IPS DF 19.7 (cell line): ENCODE measurements at regions not wholly inside any gene's neighbourhood (a gene's known extent, or its start where the extent isn't known, plus 50 kb on each side); places are given as distances from the start of the nearest gene placed in this dataset.

Experiments
- DNase-seq: peaks from one replicate; pipeline ENCODE4 v3.0.0-alpha.2; 2013; ENCODE audit warnings: low read depth, low spot score

DNA sequence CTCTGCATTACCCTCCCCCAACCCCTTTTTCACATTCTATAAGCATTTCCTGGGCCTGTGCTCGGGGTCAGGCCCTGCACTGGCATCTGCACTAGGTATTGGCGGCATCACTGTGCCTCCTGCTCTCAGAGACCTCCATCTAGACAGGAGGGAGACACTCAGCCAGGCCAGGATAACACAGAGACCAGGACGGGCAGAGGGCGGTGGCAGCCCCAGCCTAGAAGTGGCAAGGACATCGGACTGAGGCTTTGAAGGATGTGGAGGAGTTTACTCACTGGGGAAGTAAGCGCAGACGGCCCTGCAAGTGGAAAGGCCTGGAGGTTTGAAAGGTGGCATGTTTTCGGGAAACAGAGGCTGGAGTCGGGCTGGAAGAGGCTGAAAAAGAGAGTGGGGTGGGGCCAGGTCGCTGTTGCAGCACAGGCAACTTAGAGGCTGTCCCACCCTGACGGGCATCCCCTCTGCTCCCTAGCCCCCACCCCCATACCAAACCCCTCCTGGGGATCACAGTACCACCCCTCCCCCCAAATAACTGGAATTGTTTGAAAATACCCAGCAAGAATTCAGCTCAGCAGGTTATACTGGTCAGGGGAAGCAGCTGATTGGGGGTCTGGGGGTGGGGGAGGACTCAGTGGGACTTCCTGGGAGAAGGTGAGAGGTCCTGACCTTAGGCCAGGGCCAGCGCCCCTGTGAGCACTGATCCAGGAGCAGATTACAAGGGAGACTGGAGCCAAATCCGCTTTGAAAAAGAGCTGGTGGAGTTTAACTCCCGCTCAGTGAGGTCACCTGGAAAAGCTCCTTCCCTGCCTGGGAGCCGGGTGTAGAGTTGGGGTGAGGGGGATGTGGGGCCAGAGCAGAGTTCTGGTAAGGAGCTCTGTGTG, 121.8 kb upstream of the WNT4 start:
- DNase-seq, result no peak

GRCh38 chr1:22266141-22266540, 123.2 kb upstream of the WNT4 start:
- no peak for DNase-seq

GRCh38 chr1:22267413-22268175, 124.7 kb upstream of the WNT4 start:
- no peak for DNase-seq

DNA sequence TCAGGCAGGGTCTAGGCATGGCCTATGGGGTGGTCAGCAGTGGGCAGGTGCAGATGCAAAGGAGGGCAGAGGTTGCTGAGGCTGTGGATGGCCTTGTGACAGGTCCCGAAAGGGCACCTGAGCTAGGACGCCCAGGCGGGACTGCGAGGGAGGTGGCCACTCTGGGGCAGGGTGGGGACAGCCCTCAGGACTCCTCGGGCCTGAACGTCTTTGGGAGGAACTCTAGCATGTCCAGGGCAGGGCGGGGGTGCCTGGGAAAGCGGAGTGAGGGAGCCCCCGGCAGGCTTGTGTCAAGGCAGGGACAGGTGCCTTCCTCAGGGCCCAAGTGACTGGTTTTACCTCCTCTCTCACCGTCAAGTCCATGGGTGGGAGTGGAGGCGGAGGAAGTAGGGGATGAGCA, 125.4 kb upstream of the WNT4 start:
- DNase-seq, result no peak

DNA sequence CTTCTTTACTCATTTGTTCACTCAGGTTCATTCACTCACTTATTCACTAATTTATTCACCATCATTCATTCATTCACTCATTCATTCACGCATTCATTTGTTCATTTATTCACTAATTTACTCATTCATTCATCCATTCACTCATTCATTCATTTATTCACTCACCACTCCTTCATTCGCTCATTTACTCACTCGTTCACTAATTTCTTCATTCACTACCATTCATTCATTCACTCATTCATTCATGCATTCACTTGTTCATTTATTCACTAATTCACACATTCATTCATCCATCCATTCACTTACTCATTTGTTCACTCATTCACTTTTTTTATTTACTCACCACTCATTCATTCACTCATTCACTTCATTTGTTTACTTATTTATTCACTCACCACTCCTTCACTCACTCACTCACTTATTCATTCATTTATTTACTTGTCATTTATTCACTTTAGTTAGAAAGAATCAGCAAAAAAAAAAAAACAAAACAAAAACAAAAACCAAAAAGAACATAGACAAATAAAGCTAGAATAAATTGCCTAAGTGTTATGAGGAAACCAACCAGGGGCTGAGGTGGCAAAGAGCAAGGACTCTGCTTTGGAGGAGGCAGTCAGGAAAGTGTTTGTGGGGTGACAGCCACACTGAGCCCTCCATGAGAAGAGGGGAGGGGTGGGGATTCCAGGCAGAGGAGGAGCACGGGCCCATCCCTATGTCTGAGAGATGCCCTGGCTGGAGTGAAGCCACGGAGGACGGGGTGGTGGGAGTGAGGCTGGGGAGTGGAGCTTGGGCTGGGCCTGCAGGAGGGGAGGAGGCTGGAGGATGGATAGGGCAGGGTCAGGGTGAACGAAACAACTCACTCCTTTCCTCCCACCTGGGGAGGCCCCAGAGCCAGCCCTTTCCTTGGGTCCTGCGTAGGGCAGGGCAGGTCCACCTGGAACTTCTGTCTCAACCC, 129.2 kb upstream of the WNT4 start:
- no peak for DNase-seq

DNA sequence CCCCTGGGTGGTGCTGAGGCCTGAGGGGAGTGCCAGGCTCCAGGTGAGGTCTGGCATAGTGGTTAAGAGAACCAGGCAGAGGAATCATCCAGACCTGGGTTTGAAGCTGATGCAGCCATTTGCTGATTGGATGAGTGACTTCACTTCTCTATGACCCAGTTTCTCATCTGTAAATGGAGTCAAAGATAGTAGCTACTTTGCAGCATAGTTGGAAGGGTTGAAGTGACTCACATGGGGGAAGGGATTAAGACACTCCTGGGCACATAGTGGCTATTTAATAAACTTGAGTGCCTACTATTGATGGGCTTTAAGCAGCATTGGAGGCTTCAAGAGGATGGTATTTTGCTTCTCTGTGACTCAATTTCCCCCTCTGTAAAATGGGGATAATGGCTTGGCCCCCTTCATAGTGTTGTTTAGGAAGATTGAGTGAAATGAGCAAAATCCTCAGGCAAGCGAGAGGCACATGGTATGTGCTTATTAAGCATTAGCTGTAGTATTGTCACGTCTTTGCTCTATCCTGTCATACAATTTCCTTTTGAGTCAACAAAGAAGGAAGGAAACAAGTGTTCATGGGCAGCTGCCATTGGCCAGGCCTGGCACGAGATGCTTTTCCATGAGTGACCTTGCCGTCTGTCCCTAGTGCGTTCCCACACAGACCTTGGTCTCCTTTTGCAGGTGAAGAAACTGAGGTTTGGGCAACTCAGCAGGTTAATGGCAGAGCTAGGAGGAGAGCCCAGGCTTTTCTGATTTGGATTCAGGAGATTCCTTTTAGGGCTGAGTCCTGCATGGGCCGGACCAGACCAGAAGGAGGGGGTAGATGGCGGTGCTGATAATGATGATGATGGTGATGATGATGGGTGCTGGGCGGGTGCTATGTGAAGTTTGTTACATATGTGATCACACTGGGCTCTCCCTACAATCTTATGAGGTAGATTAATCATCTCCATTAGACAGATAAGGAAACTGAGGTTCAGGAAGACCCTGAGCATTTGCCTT, 131.1 kb upstream of the WNT4 start:
- no peak for DNase-seq

DNA sequence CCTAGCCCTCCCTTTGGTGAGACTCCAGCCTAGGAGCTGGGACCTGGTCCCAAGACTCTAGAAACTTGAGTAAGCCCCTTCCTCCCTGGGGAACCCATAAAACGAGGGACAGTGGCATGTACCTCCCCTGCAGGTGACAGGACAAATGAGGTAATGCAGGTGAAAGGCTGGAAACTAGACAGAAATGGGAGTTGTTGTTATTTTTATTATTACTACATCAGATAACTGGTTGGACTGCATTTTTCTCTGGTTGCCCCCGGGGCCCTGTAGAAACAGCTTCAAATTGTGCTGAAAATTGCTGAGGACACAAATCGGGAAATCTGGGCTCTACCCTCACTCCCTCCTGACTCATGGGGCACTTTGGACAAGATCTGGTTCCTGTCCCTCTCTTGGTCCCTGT, 132.3 kb upstream of the WNT4 start:
- DNase-seq, result no peak

DNA sequence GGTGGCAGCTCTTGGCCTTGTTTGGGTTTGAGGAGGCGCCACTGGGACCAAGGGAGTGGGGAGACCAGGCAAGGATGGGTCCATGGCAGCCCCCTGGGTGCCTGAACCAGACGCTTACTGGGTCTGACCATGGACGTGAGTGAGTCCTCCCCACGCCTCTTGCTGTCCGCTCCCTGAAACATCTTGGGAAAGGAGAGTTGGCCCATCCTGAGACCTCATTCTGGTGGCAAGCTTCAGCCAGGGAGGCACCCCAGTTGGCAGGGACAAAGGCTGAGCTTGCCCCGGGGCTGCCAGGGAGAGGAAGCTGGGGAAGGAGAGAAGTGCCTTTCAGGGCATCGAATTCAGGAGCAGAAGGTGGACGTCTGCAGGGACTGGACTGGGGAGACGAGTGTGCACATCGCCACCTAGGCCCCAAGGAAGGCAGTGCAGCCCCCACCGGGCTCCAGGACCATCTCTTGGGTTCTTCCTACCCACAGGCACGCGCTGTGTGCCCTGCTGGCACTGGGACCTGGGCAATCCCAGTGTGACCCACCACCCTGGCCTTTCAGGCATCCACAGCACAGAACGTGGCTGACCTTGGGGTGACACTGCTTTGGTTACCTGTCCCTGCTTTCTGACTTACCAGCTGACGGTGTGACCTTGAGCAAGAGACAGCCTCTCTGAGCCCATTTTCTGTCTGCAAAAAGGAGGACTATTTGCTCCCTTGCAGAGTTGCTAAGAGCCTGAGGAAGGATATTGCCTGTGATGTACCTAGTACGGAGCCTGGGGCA, 132.9 kb upstream of the WNT4 start:
- no peak for DNase-seq

GRCh38 chr1:22276396-22276748, 133.5 kb upstream of the WNT4 start:
- DNase-seq, result no peak

GRCh38 chr1:22277662-22278061, 134.8 kb upstream of the WNT4 start:
- no peak for DNase-seq

- DNase-seq, result no peak
These were observed 136.8 kb upstream of the WNT4 start for GRCh38 chr1:22279735-22280134.

- no peak for DNase-seq
These were observed 137.6 kb upstream of the WNT4 start for GRCh38 chr1:22280526-22280925.

DNA sequence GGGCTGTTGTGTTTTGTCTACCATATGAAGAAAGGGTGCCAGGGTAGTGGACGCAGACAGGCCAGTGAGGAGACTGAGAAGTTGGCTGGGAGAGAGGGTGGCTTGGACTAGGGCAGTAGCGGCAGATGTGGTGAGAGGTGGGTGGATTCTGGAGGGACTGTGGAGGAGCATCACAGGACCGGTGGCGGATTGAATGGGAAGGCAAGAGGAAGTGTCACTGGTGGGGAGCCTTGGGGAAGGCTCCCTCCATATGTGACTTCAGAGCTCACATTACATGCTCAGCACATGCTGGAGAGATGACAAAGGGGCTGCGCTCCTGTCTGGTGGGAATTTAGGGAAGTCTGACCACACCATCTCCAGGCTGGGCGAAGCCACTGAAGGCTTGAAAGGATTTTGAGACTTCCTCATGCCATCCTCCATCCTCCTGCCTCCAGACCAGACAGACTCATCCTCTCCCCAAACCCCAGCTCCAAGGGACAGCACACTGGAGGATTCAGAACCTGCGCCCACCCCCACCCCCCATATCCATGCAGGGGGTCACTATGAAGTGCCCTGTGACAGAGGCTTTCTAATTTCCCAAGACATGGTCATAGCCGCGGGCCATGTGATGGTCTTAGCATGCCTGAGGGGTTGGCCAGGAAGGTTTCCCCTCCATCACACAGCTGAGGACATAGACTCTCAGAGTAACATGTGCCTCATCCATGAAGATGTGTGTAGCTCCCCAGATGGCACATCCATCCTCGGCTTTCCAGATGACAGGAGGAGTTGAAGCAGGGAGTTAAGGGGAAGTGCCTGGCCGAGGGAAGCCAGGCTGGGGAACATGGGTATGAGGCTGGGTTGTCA, 138.8 kb upstream of the WNT4 start:
- DNase-seq, result no peak

DNA sequence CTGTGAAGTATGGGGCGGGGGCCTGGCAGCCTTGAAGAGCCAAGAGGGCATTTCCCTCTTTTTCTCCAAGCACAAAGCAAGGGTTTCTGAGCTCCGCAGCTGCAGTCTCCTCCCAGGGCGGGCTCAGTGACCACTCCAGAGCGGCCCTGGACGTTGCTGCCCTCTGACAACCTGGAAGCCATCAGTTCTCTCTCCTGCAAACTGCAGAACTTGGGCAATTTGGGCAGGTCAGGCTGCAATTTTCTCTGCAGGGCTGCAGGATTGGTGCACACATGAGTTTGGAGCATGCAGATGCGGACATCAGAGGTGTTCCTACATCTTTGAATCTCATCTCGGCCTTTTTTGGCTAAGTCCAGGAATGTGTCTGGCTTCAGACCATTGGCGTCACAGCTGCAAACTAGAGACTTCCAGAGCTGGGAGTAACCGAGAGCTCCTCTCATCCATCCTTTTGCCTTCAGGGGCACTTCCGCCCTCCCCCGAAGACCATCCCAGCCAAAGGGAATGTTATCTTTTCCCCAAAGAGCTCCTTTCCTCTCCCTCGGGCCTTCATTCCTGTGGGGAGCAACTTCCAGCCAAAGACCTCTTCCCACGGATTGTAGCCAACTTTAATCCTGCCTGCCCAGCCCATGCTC, 139.6 kb upstream of the WNT4 start:
- DNase-seq, result no peak

GRCh38 chr1:22283596-22283995, 140.7 kb upstream of the WNT4 start:
- no peak for DNase-seq

- DNase-seq, result no peak
These were observed 141.3 kb upstream of the WNT4 start for GRCh38 chr1:22284236-22284635.

DNA sequence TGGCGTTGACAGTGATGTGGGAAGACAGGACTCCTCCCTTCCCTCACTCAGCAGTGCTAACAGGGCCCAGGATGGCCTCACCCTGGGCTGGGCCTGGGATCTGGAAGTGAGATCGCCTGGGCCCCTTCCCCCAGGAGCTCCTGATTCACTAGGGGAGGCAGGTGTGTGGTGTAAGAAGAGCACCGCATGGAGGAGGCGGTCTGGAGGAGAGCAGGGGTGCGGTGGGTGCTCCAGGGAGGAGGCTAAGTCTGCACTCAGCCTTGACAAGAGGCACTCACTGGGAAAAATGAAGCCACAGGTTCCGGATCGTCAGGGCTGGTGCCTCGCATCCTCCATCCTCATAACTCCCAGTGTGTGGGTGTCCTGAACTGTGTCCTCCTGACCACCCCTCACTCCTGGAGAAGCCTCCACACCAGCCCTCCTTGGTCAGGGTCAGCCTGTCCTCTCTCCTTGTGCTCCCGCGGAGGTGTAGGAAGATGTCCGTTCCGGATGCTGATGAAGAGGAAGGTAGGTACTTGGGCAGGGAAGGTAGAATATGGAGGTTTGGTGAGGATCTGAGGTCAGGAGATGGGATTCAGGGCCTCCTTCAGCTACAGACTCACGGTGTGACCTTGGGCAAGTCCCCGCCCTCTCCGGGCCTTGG, 142.1 kb upstream of the WNT4 start:
- no peak for DNase-seq
